ENCODE measurements at regions not wholly inside any gene's neighbourhood (a gene's known extent, or its start where the extent isn't known, plus 50 kb on each side); places are given as distances from the start of the nearest gene placed in this dataset.

DNA sequence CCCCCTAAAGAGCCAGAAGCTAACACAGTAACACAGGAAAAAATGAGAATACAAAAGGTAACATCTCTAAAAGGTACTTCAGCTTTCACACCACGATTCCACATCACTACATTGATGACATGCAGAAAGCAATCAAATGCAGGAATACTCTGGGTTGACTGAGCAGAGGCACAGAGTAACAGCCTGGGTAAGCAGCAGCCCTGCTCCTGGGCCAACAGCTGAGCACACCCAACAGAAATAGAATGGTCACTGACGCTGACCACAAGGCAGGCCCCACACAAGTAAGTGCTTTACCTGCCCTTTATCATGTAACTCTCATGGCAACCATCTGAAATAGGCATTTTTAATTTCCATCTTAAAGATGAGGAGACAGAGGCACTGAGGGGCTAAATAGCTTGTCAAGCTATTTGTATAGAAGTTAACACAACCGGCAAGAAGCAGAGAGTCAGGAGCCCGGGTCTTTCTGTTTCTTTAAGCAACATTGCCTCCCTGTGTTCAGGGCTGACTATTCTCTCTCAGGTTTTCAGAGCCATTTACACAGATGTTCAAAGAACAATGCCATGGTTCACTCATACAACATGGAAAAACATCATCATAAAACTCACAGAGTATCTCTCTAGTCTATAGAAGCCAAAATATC lies 168.9 kb downstream of the ZNF674 start:
- TF ChIP-seq, protein P1, sequence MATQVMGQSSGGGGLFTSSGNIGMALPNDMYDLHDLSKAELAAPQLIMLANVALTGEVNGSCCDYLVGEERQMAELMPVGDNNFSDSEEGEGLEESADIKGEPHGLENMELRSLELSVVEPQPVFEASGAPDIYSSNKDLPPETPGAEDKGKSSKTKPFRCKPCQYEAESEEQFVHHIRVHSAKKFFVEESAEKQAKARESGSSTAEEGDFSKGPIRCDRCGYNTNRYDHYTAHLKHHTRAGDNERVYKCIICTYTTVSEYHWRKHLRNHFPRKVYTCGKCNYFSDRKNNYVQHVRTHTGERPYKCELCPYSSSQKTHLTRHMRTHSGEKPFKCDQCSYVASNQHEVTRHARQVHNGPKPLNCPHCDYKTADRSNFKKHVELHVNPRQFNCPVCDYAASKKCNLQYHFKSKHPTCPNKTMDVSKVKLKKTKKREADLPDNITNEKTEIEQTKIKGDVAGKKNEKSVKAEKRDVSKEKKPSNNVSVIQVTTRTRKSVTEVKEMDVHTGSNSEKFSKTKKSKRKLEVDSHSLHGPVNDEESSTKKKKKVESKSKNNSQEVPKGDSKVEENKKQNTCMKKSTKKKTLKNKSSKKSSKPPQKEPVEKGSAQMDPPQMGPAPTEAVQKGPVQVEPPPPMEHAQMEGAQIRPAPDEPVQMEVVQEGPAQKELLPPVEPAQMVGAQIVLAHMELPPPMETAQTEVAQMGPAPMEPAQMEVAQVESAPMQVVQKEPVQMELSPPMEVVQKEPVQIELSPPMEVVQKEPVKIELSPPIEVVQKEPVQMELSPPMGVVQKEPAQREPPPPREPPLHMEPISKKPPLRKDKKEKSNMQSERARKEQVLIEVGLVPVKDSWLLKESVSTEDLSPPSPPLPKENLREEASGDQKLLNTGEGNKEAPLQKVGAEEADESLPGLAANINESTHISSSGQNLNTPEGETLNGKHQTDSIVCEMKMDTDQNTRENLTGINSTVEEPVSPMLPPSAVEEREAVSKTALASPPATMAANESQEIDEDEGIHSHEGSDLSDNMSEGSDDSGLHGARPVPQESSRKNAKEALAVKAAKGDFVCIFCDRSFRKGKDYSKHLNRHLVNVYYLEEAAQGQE (IDR thresholded peaks at IDR 0.05; ENCODE audit: insufficient replicate concordance, low read depth), result no peak
- TF ChIP-seq CTCF (IDR thresholded peaks at IDR 0.05; ENCODE audit: insufficient read depth, low read length) (no peak), POLR2AphosphoS5 (IDR thresholded peaks at IDR 0.05; ENCODE audit: low read depth) (no peak)
